ENCODE measurements at regions not wholly inside any gene's neighbourhood (a gene's known extent, or its start where the extent isn't known, plus 50 kb on each side); places are given as distances from the start of the nearest gene placed in this dataset.

DNA sequence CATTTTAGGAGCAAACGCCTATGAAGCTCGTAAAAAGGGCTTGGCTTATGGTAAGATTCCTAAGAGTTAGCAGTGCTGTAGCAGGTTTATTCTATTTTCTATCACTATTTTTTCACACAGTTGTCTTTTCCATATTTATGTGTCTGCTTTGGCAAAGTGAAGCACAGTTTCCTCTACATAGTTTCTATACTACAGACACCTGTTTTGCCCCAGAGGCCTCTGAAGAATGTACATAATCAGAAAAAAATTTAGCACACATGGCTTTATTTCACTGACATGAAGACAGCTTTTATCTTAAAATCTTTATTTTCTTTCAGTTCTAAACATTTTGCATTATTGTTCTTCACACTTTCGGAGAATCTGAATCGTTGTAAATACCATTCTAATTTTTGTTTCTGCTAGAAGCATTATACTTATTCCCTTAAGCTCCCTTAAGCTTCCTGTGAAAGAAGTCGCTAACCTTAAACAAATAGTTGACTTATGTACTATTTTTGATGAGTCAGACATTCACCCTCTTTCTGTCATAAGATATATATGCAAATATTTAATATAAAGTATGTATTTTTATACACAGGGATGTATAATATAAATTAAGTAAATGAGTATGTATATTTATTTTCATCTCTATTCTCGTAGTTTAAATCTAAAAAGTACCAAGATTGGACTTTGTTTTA is 816.0 kb downstream of the OLFM4 start:
- TF ChIP-seq POLR2A (IDR thresholded peaks at IDR 0.05) = no peak
- TF ChIP-seq, protein P1, sequence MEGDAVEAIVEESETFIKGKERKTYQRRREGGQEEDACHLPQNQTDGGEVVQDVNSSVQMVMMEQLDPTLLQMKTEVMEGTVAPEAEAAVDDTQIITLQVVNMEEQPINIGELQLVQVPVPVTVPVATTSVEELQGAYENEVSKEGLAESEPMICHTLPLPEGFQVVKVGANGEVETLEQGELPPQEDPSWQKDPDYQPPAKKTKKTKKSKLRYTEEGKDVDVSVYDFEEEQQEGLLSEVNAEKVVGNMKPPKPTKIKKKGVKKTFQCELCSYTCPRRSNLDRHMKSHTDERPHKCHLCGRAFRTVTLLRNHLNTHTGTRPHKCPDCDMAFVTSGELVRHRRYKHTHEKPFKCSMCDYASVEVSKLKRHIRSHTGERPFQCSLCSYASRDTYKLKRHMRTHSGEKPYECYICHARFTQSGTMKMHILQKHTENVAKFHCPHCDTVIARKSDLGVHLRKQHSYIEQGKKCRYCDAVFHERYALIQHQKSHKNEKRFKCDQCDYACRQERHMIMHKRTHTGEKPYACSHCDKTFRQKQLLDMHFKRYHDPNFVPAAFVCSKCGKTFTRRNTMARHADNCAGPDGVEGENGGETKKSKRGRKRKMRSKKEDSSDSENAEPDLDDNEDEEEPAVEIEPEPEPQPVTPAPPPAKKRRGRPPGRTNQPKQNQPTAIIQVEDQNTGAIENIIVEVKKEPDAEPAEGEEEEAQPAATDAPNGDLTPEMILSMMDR (IDR thresholded peaks at IDR 0.05) = no peak
- TF ChIP-seq EP300 (IDR thresholded peaks at IDR 0.05) = no peak

Data from ovary (tissue), 3 donors.